AG09319 (cell line): ENCODE measurements at regions not wholly inside any gene's neighbourhood (a gene's known extent, or its start where the extent isn't known, plus 50 kb on each side); places are given as distances from the start of the nearest gene placed in this dataset.

Experiments
- DNase-seq: peaks from one replicate; pipeline ENCODE4 v3.0.0-alpha.2; 2010; ENCODE audit warnings: low read depth; ENCODE audit errors: extremely low read depth
- CTCF ChIP-seq: IDR thresholded peaks from 2 replicates; pipeline ENCODE4 v1.5.1; 2011; ENCODE audit warnings: low read depth, mild to moderate bottlenecking, inconsistent platforms, low read length, moderate library complexity

- TF ChIP-seq CTCF = no peak
- no peak for DNase-seq
Measured at GRCh38 chr1:208446271-208446691, 202.1 kb upstream of the PLXNA2 start.

GRCh38 chr1:208448425-208448824 is 204.2 kb upstream of the PLXNA2 start:
- DNase-seq = no peak
- TF ChIP-seq CTCF = no peak

- no peak for TF ChIP-seq CTCF
- DNase-seq = no peak
Measured at GRCh38 chr1:208449951-208450350, 205.8 kb upstream of the PLXNA2 start.

GRCh38 chr1:208450958-208451357 is 206.8 kb upstream of the PLXNA2 start:
- DNase-seq = no peak

GRCh38 chr1:208455821-208456220 is 211.6 kb upstream of the PLXNA2 start:
- DNase-seq = no peak
- TF ChIP-seq CTCF = no peak

More at GRCh38 chr1:208450958-208451357, 206.8 kb upstream of the PLXNA2 start:
- TF ChIP-seq CTCF = no peak

GRCh38 chr1:208456487-208456886 is 212.3 kb upstream of the PLXNA2 start:
- no peak for DNase-seq
- TF ChIP-seq CTCF = no peak

GRCh38 chr1:208460823-208461222 is 216.6 kb upstream of the PLXNA2 start:
- DNase-seq = no peak
- TF ChIP-seq CTCF = no peak
